H1 (cell line): ENCODE measurements at regions not wholly inside any gene's neighbourhood (a gene's known extent, or its start where the extent isn't known, plus 50 kb on each side); places are given as distances from the start of the nearest gene placed in this dataset.

Source experiments
- CTCF ChIA-PET: fragments of 300-600 bp; sonication (Branson Sonifier 250); formaldehyde crosslinking; loops from one replicate; lab custom pipeline; 2021; ENCODE audit not compliant: partially characterized antibody; lab: Charles Lee
- POLR2A ChIA-PET: fragments of 300-600 bp; sonication (Branson Sonifier 250); formaldehyde crosslinking; loops from one replicate; lab custom pipeline; 2021; ENCODE audit warnings: inconsistent platforms; ENCODE audit not compliant: partially characterized antibody; lab: Charles Lee
- DNase-seq, 2 experiments: peaks; one replicate each; pipeline versions ENCODE4 v3.0.0 to v3.0.0-alpha.2; 2010 to 2022; ENCODE audit warnings: low spot score in 2 of 2, low read depth in 1 of 2, mixed read lengths in 1 of 2
- FAIRE-seq: peaks from 2 replicates; lab custom pipeline; 2011; peaks lifted over from hg19 to GRCh38; lab: Jason Lieb, UNC
- H2AFZ ChIP-seq: 2 replicates; pipeline ENCODE4 v1.8.1; 2012; ENCODE audit warnings: low read length, inconsistent platforms
- H2AK5ac ChIP-seq: 2 replicates; pipeline ENCODE4 v1.6.1; 2013; ENCODE audit warnings: low read depth, low read length
- H2BK120ac ChIP-seq: replicated peaks from 2 replicates; pipeline ENCODE3; 2013; ENCODE audit warnings: low read depth, low read length, inconsistent platforms
- H2BK12ac ChIP-seq: 2 replicates; pipeline ENCODE4 v1.6.1; 2013; ENCODE audit warnings: low read depth, low read length
- H2BK15ac ChIP-seq: 2 replicates; pipeline ENCODE4 v1.6.1; 2013; ENCODE audit warnings: low read length
- H2BK20ac ChIP-seq: 2 replicates; pipeline ENCODE4 v1.6.1; 2013; ENCODE audit warnings: low read length
- H2BK5ac ChIP-seq: 2 replicates; pipeline ENCODE4 v1.6.1; 2013; ENCODE audit warnings: low read depth, low read length
- H3K14ac ChIP-seq: 2 replicates; pipeline ENCODE4 v1.6.1; 2013; ENCODE audit warnings: inconsistent platforms; ENCODE audit not compliant: insufficient read length
- H3K18ac ChIP-seq: 2 replicates; pipeline ENCODE4 v1.6.1; 2013; ENCODE audit warnings: low read length; ENCODE audit errors: extremely low read depth
- H3K23ac ChIP-seq: 2 replicates; pipeline ENCODE4 v1.6.1; 2013; ENCODE audit warnings: inconsistent platforms; ENCODE audit not compliant: insufficient read length
- H3K23me2 ChIP-seq: 2 replicates; pipeline ENCODE4 v1.6.1; 2013; ENCODE audit warnings: low read depth, low read length
- H3K27ac ChIP-seq: 2 replicates; pipeline ENCODE4 v1.6.1; 2011; ENCODE audit warnings: low read depth, low read length, inconsistent platforms
- H3K27me3 ChIP-seq, 4 experiments: replicated peaks in 1 of 4; 1 replicate in 1 of 4; 2 replicates in 3 of 4; pipeline versions ENCODE4 v1.6.1 to v1.8.1; 2011 to 2013; ENCODE audit warnings: low read length in 3 of 4, mild to moderate bottlenecking in 3 of 4, inconsistent platforms in 2 of 4, mixed read lengths in 2 of 4, moderate library complexity in 1 of 4; ENCODE audit not compliant: control insufficient read depth in 3 of 4, insufficient read depth in 3 of 4; ENCODE audit errors: extremely low read depth in 1 of 4
- H3K36me3 ChIP-seq, 4 experiments: 2 replicates each; pipeline versions ENCODE4 v1.6.1 to v1.8.1; 2011 to 2013; ENCODE audit warnings: mild to moderate bottlenecking in 4 of 4, low read length in 3 of 4, moderate library complexity in 2 of 4, control low read depth in 1 of 4, inconsistent platforms in 1 of 4; ENCODE audit not compliant: insufficient read depth in 4 of 4, control insufficient read depth in 2 of 4
- H3K4ac ChIP-seq: replicated peaks from 2 replicates; pipeline ENCODE3; 2013; ENCODE audit warnings: low read length, low read depth, mixed read lengths, inconsistent platforms; ENCODE audit not compliant: insufficient read length
- H3K4me1 ChIP-seq, 4 experiments: replicated peaks in 1 of 4; 1 replicate in 1 of 4; 2 replicates in 3 of 4; pipeline versions ENCODE4 v1.6.1 to v1.8.1; 2011 to 2013; ENCODE audit warnings: low read length in 3 of 4, inconsistent platforms in 2 of 4, mixed read lengths in 1 of 4; ENCODE audit not compliant: insufficient read depth in 4 of 4, control insufficient read depth in 3 of 4
- H3K4me2 ChIP-seq, 2 experiments: 2 replicates each; pipeline versions ENCODE4 v1.6.1 to v1.8.1; 2011 to 2013; ENCODE audit warnings: low read depth in 2 of 2, low read length in 2 of 2, control low read depth in 1 of 2, inconsistent platforms in 1 of 2, mild to moderate bottlenecking in 1 of 2; ENCODE audit not compliant: insufficient read depth in 1 of 2
- H3K4me3 ChIP-seq, 4 experiments: fragments of 200-600, 300-600 bp in 1 of 4; sonication (generic), shearing (Covaris generic), sonication (Bioruptor Twin) in 1 of 4; 2 replicates each; pipeline versions ENCODE4 v1.5.1 to v1.8.1; 2011 to 2016; ENCODE audit warnings: low read length in 4 of 4, low read depth in 3 of 4, control low read depth in 2 of 4, inconsistent platforms in 2 of 4, mild to moderate bottlenecking in 2 of 4, mixed read lengths in 1 of 4, moderate library complexity in 1 of 4; ENCODE audit not compliant: insufficient read depth in 2 of 4; ENCODE audit errors: extremely low read depth in 1 of 4
- H3K56ac ChIP-seq: replicated peaks from 2 replicates; pipeline ENCODE3; 2013; ENCODE audit warnings: low read depth, mild to moderate bottlenecking, mixed read lengths, low read length, inconsistent platforms; ENCODE audit not compliant: insufficient read length
- H3K79me1 ChIP-seq: 2 replicates; pipeline ENCODE4 v1.6.1; 2013; ENCODE audit warnings: low read depth, low read length, control low read depth
- H3K79me2 ChIP-seq, 2 experiments: 2 replicates each; pipeline versions ENCODE4 v1.6.1 to v1.8.1; 2012 to 2013; ENCODE audit warnings: low read length in 2 of 2, mild to moderate bottlenecking in 2 of 2, inconsistent platforms in 1 of 2; ENCODE audit not compliant: insufficient read depth in 2 of 2, control insufficient read depth in 1 of 2
- H3K9ac ChIP-seq, 4 experiments: replicated peaks in 1 of 4; 1 replicate in 1 of 4; 2 replicates in 3 of 4; pipeline versions ENCODE4 v1.6.1 to v1.8.1; 2011 to 2013; ENCODE audit warnings: low read depth in 3 of 4, low read length in 3 of 4, control low read depth in 2 of 4, mild to moderate bottlenecking in 2 of 4, moderate library complexity in 2 of 4, inconsistent platforms in 1 of 4; ENCODE audit errors: extremely low read depth in 1 of 4
- H3K9me3 ChIP-seq, 2 experiments: 2 replicates each; pipeline versions ENCODE4 v1.6.1 to v1.8.1; 2012 to 2013; ENCODE audit warnings: mild to moderate bottlenecking in 2 of 2, moderate library complexity in 2 of 2, control low read depth in 1 of 2, inconsistent platforms in 1 of 2, low read depth in 1 of 2, low read length in 1 of 2, mixed read lengths in 1 of 2; ENCODE audit not compliant: insufficient read depth in 2 of 2
- H4K20me1 ChIP-seq, 2 experiments: replicated peaks in 1 of 2; 2 replicates each; pipeline versions ENCODE3 to v1.8.1; 2011 to 2013; ENCODE audit warnings: inconsistent platforms in 2 of 2, low read length in 2 of 2, mild to moderate bottlenecking in 1 of 2; ENCODE audit not compliant: insufficient read depth in 2 of 2, control insufficient read depth in 1 of 2
- H4K5ac ChIP-seq: 2 replicates; pipeline ENCODE4 v1.6.1; 2013; ENCODE audit warnings: low read length, low read depth, mixed read lengths, inconsistent platforms; ENCODE audit not compliant: insufficient read length
- H4K8ac ChIP-seq: 2 replicates; pipeline ENCODE4 v1.8.0; 2013; ENCODE audit warnings: mild to moderate bottlenecking, moderate library complexity, low read length, inconsistent platforms; ENCODE audit not compliant: insufficient read depth; ENCODE audit errors: extremely low read depth
- H4K91ac ChIP-seq: replicated peaks from 2 replicates; pipeline ENCODE3; 2013; ENCODE audit warnings: low read length, mixed read lengths, inconsistent platforms; ENCODE audit not compliant: insufficient read length
- BCL11A ChIP-seq, 2 experiments: IDR thresholded peaks; one replicate each; pipeline ENCODE4 v1.6.1; 2011; ENCODE audit warnings: low read depth in 2 of 2, low read length in 2 of 2, mild to moderate bottlenecking in 2 of 2
- EZH2 ChIP-seq: fragments of 200-600 bp; sonication (generic); IDR thresholded peaks from 2 replicates; pipeline ENCODE4 v1.7.1; 2012; ENCODE audit warnings: low read depth, mild to moderate bottlenecking, moderate library complexity, low read length, inconsistent platforms; ENCODE audit not compliant: severe bottlenecking
- POLR2A ChIP-seq, 2 experiments: IDR thresholded peaks; 1 replicate in 1 of 2; 2 replicates in 1 of 2; pipeline ENCODE4 v1.6.1; 2011; ENCODE audit warnings: low read depth in 2 of 2, low read length in 2 of 2, mild to moderate bottlenecking in 2 of 2; ENCODE audit errors: control extremely low read depth in 1 of 2
- RAD21 ChIP-seq, 2 experiments: IDR thresholded peaks in 1 of 2; conservative IDR thresholded peaks in 1 of 2; 2 replicates each; pipeline ENCODE4 v1.6.1; 2011; ENCODE audit warnings: low read depth in 2 of 2, low read length in 2 of 2, improper control_type of control experiment in 1 of 2, inconsistent platforms in 1 of 2, mild to moderate bottlenecking in 1 of 2, moderate library complexity in 1 of 2
- WGBS, 2 experiments: shearing (Covaris generic) in 1 of 2; methylation state at CpG; one replicate each; pipeline versions ENCODE4 v1.1.6 to v1.1.7; 2013 to 2015; ENCODE audit warnings: low lambda C conversion rate in 2 of 2, mixed read lengths in 2 of 2, inconsistent platforms in 1 of 2, low coverage in 1 of 2, missing lambda C conversion rate in 1 of 2; ENCODE audit not compliant: insufficient replicate concordance in 2 of 2, insufficient coverage in 1 of 2, insufficient read length in 1 of 2; ENCODE audit errors: extremely low coverage in 1 of 2, missing lambda C conversion rate in 1 of 2; 5-methylcytosine and 5-hydroxymethylcytosine counted together

- 90% methylated on average over 7 of the region's 7 CpGs; no CpG with 5 or more reads in 1 of the 2 experiments for WGBS, 2 experiments
- no peak for TF ChIP-seq RAD21 (IDR thresholded peaks at IDR 0.05 in 1 of 2, conservative IDR thresholded peaks at IDR 0.05 in 1 of 2; ENCODE audit: low read depth in 2 of 2, low read length in 2 of 2)
- TF ChIP-seq BCL11A (IDR thresholded peaks at IDR 0.05; ENCODE audit: low read depth in 2 of 2, low read length in 2 of 2) = no peak
- TF ChIP-seq POLR2A (IDR thresholded peaks at IDR 0.05; ENCODE audit: control extremely low read depth in 1 of 2, low read depth in 2 of 2, low read length in 2 of 2) = no peak
- TF ChIP-seq EZH2 = no peak
- TF ChIP-seq, all 59 proteins: peak for 0
- Histone ChIP-seq H2BK120ac (no peak overlapping the region), H2BK5ac (no peak overlapping the region), H3K56ac (no peak overlapping the region), H4K8ac (no peak overlapping the region), H3K79me1 (no peaks in the 10 kb centered on the region), H3K9ac (no peak overlapping the region), H2AFZ (no peak overlapping the region), H2BK20ac (no peak overlapping the region), H3K9me3 (no peaks in the 10 kb centered on the region; a peak in 1 of 4 replicates), H3K4me3 (no peak overlapping the region), H3K4ac (no peak overlapping the region), H3K4me1 (no peaks in the 10 kb centered on the region), H3K27me3 (no peaks in the 10 kb centered on the region), H3K79me2 (no peaks in the 10 kb centered on the region), H4K20me1 (no peaks in the 10 kb centered on the region), H4K91ac (no peak overlapping the region), H2BK12ac (no peak overlapping the region), H3K27ac (no peak overlapping the region), H3K23me2 (no peaks in the 10 kb centered on the region), H3K14ac (no peak overlapping the region), H2BK15ac (no peak overlapping the region), H3K18ac (no peak overlapping the region), H3K23ac (no peak overlapping the region), H3K4me2 (no peak overlapping the region), H4K5ac (no peak overlapping the region), H3K36me3 (no peaks in the 10 kb centered on the region), H2AK5ac (no peak overlapping the region)
- DNase-seq (no peak), FAIRE-seq (no peak)
- ChIA-PET CTCF (interaction anchor here (3.4 kb wide), 1 partner anchor 11 kb away, joined by 22 read pairs; no protein-coding TSS in a partner anchor), POLR2A (no interaction called here)
Observed at GRCh38 chr5:113652161-113652560, 138.7 kb downstream of the YTHDC2 start.
